GM12878 (cell line): ENCODE measurements at regions not wholly inside any gene's neighbourhood (a gene's known extent, or its start where the extent isn't known, plus 50 kb on each side); places are given as distances from the start of the nearest gene placed in this dataset.

Experiments used
- NFYB ChIP-seq: IDR thresholded peaks from 2 replicates; pipeline ENCODE4 v1.6.1; 2011; ENCODE audit warnings: low read depth, mild to moderate bottlenecking, low read length, improper control_type of control experiment, moderate library complexity; ENCODE audit not compliant: insufficient read depth
- POLR2AphosphoS2 ChIP-seq: IDR thresholded peaks from 2 replicates; pipeline ENCODE4 v1.6.1; 2011; ENCODE audit warnings: low read depth, mild to moderate bottlenecking, low read length, improper control_type of control experiment, moderate library complexity
- SPI1 ChIP-seq: IDR thresholded peaks from 2 replicates; pipeline ENCODE4 v1.6.1; 2011; ENCODE audit warnings: low read depth, mild to moderate bottlenecking, low read length, moderate library complexity, borderline replicate concordance; ENCODE audit not compliant: insufficient read depth
- TF ChIP-seq, protein P1 (sequence below), 3 experiments: IDR thresholded peaks in 2 of 3; conservative IDR thresholded peaks in 1 of 3; 2 replicates each; pipeline ENCODE4 v1.5.1; 2011; ENCODE audit warnings: low read depth in 3 of 3, low read length in 3 of 3, mild to moderate bottlenecking in 3 of 3, control low read depth in 2 of 3, moderate library complexity in 2 of 3, inconsistent platforms in 1 of 3, mixed read lengths in 1 of 3; ENCODE audit not compliant: control insufficient read depth in 2 of 3, insufficient read depth in 1 of 3; ENCODE audit errors: extremely low read depth in 1 of 3

- TF ChIP-seq SPI1 = no peak
- no peak for TF ChIP-seq POLR2AphosphoS2
- TF ChIP-seq, protein P1, sequence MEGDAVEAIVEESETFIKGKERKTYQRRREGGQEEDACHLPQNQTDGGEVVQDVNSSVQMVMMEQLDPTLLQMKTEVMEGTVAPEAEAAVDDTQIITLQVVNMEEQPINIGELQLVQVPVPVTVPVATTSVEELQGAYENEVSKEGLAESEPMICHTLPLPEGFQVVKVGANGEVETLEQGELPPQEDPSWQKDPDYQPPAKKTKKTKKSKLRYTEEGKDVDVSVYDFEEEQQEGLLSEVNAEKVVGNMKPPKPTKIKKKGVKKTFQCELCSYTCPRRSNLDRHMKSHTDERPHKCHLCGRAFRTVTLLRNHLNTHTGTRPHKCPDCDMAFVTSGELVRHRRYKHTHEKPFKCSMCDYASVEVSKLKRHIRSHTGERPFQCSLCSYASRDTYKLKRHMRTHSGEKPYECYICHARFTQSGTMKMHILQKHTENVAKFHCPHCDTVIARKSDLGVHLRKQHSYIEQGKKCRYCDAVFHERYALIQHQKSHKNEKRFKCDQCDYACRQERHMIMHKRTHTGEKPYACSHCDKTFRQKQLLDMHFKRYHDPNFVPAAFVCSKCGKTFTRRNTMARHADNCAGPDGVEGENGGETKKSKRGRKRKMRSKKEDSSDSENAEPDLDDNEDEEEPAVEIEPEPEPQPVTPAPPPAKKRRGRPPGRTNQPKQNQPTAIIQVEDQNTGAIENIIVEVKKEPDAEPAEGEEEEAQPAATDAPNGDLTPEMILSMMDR (IDR thresholded peaks at IDR 0.05 in 2 of 3, conservative IDR thresholded peaks at IDR 0.05 in 1 of 3; ENCODE audit: control insufficient read depth in 2 of 3, extremely low read depth in 1 of 3, insufficient read depth in 1 of 3, low read depth in 3 of 3, low read length in 3 of 3) = no peak
- no peak for TF ChIP-seq NFYB
Measured at GRCh38 chr2:140178234-140178633, 1398.0 kb upstream of the NXPH2 start.
